ENCODE measurements at regions not wholly inside any gene's neighbourhood (a gene's known extent, or its start where the extent isn't known, plus 50 kb on each side); places are given as distances from the start of the nearest gene placed in this dataset.

GRCh38 chr3:194837457-194838127 lies 151.9 kb downstream of the FAM43A start:
- Histone ChIP-seq H3K4ac (ENCODE audit: low read depth, low read length) (no peak overlapping the region), H3K79me1 (ENCODE audit: low read depth in 1 of 2, low read length in 2 of 2) (no peaks in the 10 kb centered on the region), H3K4me3 (ENCODE audit: insufficient read depth, low read depth, low read length) (no peak overlapping the region), H2AK9ac (replicated peaks; ENCODE audit: low read depth, low read length, poor library complexity) (no peak overlapping the region), H4K91ac (ENCODE audit: insufficient read depth, low read depth, low read length) (no peak overlapping the region), H3K9me3 (ENCODE audit: control insufficient read depth, insufficient read depth, low read length) (no peaks in the 10 kb centered on the region; the same call in 1 of the 2 replicates), H4K5ac (ENCODE audit: low read depth, low read length) (no peak overlapping the region), H3K27me3 (ENCODE audit: control insufficient read depth, insufficient read depth, low read length) (peaks cover 6% of the 10 kb centered on the region; the same call in 1 of the 2 replicates), H2BK15ac (ENCODE audit: low read depth, low read length) (no peak overlapping the region), H3K18ac (ENCODE audit: low read depth, low read length) (no peak overlapping the region), H3K9ac (ENCODE audit: low read depth, low read length) (no peak overlapping the region), H4K20me1 (ENCODE audit: insufficient read depth, low read length) (no peaks in the 10 kb centered on the region), H3K4me1 (ENCODE audit: control insufficient read depth, insufficient read depth, low read length) (no peaks in the 10 kb centered on the region), H2BK120ac (ENCODE audit: low read depth, low read length) (no peak overlapping the region), H3K27ac (ENCODE audit: insufficient read depth, low read length) (no peak overlapping the region), H2BK5ac (ENCODE audit: low read depth, low read length, poor library complexity, severe bottlenecking) (no peak overlapping the region), H3K23ac (ENCODE audit: low read depth, low read length) (no peak overlapping the region), H3K9me1 (ENCODE audit: insufficient read depth, low read length) (no peaks in the 10 kb centered on the region), H3K56ac (ENCODE audit: extremely low read depth, insufficient read depth, low read length) (no peak overlapping the region), H4K8ac (ENCODE audit: low read depth in 2 of 2, low read length in 2 of 2) (no peak overlapping the region), H3K36me3 (ENCODE audit: control insufficient read depth, insufficient read depth, low read length) (no peaks in the 10 kb centered on the region), H3K14ac (replicated peaks; ENCODE audit: low read depth, low read length) (no peak overlapping the region), H2AK5ac (ENCODE audit: low read depth, low read length) (no peak overlapping the region), H3K4me2 (ENCODE audit: low read depth, low read length) (no peak overlapping the region), H2AFZ (replicated peaks; ENCODE audit: low read length, poor library complexity) (no peak overlapping the region), H2BK20ac (ENCODE audit: low read depth, low read length) (no peak overlapping the region)
- intact Hi-C loops (cut with micrococcal nuclease) = no loop called here
- WGBS, 2 experiments (ENCODE audit: extremely low coverage in 2 of 2, insufficient read length in 1 of 2) = 64% methylated on average over 5 of the region's 9 CpGs; no CpG with 5 or more reads in 1 of the 2 experiments
- no TSS peak for BruUV-seq (replicated peaks)
- ChIA-PET CTCF (interaction anchor here (0.6 kb wide), 1 partner anchor 39 kb away, joined by 5 read pairs; no protein-coding TSS in a partner anchor), POLR2A (ENCODE audit: unreplicated experiment) (no interaction called here)
- no peak for DNase-seq
- ATAC-seq (ENCODE audit: low read depth) = no peak
- dilution Hi-C loops (cut with HindIII; ENCODE audit: low sequenced_read_pairs, unreplicated experiment) = no loop called here
- no peak for TF ChIP-seq RAD21 (IDR thresholded peaks at IDR 0.05; ENCODE audit: low read length)
- no peak for TF ChIP-seq CEBPB (IDR thresholded peaks at IDR 0.05; ENCODE audit: low read depth, low read length)
- TF ChIP-seq BHLHE40 (IDR thresholded peaks at IDR 0.05; ENCODE audit: low read depth, low read length) = no peak
- TF ChIP-seq MAFK (IDR thresholded peaks at IDR 0.05; ENCODE audit: low read depth, low read length) = no peak
- TF ChIP-seq MAZ (IDR thresholded peaks at IDR 0.05; ENCODE audit: borderline replicate concordance, low read depth, low read length) = no peak
- TF ChIP-seq ELK1 (IDR thresholded peaks at IDR 0.05; ENCODE audit: borderline replicate concordance, low read depth, low read length) = no peak
- no peak for TF ChIP-seq POLR2A (IDR thresholded peaks at IDR 0.05; ENCODE audit: low read depth, low read length)
- TF ChIP-seq MXI1 (IDR thresholded peaks at IDR 0.05; ENCODE audit: borderline replicate concordance, low read depth, low read length) = no peak
- TF ChIP-seq CTCF (conservative IDR thresholded peaks at IDR 0.05; ENCODE audit: low read depth, low read length) = no peak
- no peak for TF ChIP-seq SMC3 (IDR thresholded peaks at IDR 0.05; ENCODE audit: low read depth, low read length)
- no peak for TF ChIP-seq RCOR1 (IDR thresholded peaks at IDR 0.05; ENCODE audit: insufficient replicate concordance, low read length)
- TF ChIP-seq FOS (IDR thresholded peaks at IDR 0.05; ENCODE audit: low read depth, low read length) = no peak
- no peak for TF ChIP-seq CHD1 (IDR thresholded peaks at IDR 0.05; ENCODE audit: low read depth, low read length)
- in situ Hi-C loops (cut with MboI; ENCODE audit: low sequenced_read_pairs) = no loop called here

Data from IMR-90 (cell line).